ENCODE measurements at regions not wholly inside any gene's neighbourhood (a gene's known extent, or its start where the extent isn't known, plus 50 kb on each side); places are given as distances from the start of the nearest gene placed in this dataset.

DNA sequence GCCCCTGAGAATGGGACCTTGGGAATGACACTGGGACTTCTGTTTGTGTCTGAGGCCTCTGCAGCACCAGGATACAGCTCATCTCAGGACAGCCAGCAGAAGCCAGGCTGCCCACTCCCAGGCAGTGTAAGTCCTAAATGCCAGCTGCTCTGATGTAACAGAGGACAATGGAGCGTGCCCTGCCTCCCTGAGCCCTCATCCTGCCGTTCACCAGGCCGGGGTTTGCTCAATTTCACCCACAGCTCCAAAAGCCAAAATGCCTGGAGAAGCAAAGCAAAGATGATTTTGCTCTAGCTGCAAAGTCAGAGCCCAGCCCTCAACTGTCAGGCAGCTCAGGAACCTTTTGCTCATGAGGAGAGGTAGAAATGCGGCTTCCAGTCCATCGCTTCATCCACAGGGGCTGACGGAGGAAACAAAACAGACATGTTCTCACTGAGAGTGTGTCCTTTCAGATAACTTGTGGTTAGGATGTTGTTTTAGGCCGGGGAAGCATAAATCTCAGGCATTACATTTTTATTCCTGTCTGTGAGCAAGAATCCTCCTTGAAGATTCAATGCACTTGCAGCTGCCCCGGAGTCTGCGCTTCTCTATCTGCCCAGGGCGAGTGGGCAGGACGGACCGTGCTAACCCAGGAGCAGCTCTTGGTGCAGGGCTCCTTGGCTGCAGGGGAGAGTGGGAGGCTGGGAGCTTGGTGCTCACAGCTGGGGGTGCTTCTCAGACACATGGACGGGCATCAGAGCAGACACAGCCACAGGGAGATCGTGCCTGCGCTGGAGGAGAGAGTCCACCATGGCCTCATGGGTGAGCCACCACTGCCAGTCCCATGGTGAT, 83.2 kb upstream of the CHST15 start:
- H3K36me3 ChIP-seq (replicated peaks; ENCODE audit: insufficient read depth, low read depth): no peaks in the 10 kb centered on the region
- no peaks in the 10 kb centered on the region for H3K9me2 ChIP-seq (replicated peaks; ENCODE audit: insufficient read depth)
- no peak overlapping the region for H2AFZ ChIP-seq
- no peaks in the 10 kb centered on the region for H3K9me3 ChIP-seq (ENCODE audit: low read depth)
- H3K4me1 ChIP-seq (ENCODE audit: insufficient read depth): no peaks in the 10 kb centered on the region
- no peak for TF ChIP-seq EZH2phosphoT487 (IDR thresholded peaks at IDR 0.05; ENCODE audit: low read depth, severe bottlenecking, unreplicated experiment)
- no peak for TF ChIP-seq EZH2 (IDR thresholded peaks at IDR 0.05; ENCODE audit: borderline replicate concordance)
- TF ChIP-seq, protein P1, sequence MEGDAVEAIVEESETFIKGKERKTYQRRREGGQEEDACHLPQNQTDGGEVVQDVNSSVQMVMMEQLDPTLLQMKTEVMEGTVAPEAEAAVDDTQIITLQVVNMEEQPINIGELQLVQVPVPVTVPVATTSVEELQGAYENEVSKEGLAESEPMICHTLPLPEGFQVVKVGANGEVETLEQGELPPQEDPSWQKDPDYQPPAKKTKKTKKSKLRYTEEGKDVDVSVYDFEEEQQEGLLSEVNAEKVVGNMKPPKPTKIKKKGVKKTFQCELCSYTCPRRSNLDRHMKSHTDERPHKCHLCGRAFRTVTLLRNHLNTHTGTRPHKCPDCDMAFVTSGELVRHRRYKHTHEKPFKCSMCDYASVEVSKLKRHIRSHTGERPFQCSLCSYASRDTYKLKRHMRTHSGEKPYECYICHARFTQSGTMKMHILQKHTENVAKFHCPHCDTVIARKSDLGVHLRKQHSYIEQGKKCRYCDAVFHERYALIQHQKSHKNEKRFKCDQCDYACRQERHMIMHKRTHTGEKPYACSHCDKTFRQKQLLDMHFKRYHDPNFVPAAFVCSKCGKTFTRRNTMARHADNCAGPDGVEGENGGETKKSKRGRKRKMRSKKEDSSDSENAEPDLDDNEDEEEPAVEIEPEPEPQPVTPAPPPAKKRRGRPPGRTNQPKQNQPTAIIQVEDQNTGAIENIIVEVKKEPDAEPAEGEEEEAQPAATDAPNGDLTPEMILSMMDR (IDR thresholded peaks at IDR 0.05; ENCODE audit: poor library complexity): no peak
- no peak overlapping the region for H3K27ac ChIP-seq
- H3K79me2 ChIP-seq: no peaks in the 10 kb centered on the region
- no peak overlapping the region for H3K4me3 ChIP-seq
- no peak overlapping the region for H3K4me2 ChIP-seq
- no peaks in the 10 kb centered on the region for H3K27me3 ChIP-seq
- no peak for DNase-seq (ENCODE audit: low spot score)
- H4K20me1 ChIP-seq (ENCODE audit: insufficient read depth, poor library complexity, severe bottlenecking): no peaks in the 10 kb centered on the region
- 72% methylated on average over 15 of the region's 15 CpGs for WGBS (ENCODE audit: low lambda C conversion rate, missing lambda C conversion rate)

DNA sequence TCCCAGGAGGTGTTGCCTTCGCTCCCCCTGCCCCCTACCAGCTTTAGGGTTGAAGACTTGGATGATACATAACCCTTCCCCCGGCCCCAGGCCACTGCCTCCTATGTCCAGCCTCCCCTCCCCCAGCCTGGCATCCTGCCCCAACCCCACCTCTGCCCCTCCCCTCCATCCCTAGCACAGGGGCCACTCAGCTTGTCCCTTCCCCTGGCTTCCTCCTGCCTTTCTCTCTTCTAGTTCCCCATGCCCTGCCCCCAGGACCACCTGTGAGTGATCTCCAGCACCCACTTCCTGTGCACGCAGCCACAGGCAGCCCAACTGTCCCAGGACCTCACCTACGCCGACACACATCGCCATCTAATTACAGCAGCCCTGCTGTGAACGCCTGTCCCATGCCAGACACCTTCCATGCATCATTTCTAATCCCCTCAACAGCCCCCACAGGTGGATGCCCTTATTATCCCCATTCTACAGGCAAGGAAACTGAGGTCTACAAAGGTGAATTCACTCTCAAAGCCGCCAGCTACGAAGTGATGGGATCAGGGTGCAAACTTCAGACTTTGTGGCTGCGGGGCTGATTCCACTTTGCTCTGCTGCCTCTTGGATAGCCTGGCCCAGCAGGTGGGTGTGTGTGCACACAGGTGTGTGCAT, 82.4 kb upstream of the CHST15 start:
- H3K9me3 ChIP-seq (ENCODE audit: low read depth): no peaks in the 10 kb centered on the region
- no peaks in the 10 kb centered on the region for H3K27me3 ChIP-seq
- H3K79me2 ChIP-seq: no peaks in the 10 kb centered on the region
- WGBS (ENCODE audit: low lambda C conversion rate, missing lambda C conversion rate): 95% methylated on average over 9 of the region's 10 CpGs
- H3K4me3 ChIP-seq: no peak overlapping the region
- H3K4me2 ChIP-seq: no peak overlapping the region
- H3K36me3 ChIP-seq (replicated peaks; ENCODE audit: insufficient read depth, low read depth): no peaks in the 10 kb centered on the region
- TF ChIP-seq, protein P1 (IDR thresholded peaks at IDR 0.05; ENCODE audit: poor library complexity): no peak
- no peak for TF ChIP-seq EZH2 (IDR thresholded peaks at IDR 0.05; ENCODE audit: borderline replicate concordance)
- no peak for TF ChIP-seq EZH2phosphoT487 (IDR thresholded peaks at IDR 0.05; ENCODE audit: low read depth, severe bottlenecking, unreplicated experiment)
- H3K4me1 ChIP-seq (ENCODE audit: insufficient read depth): no peaks in the 10 kb centered on the region
- H2AFZ ChIP-seq: no peak overlapping the region
- no peak for DNase-seq (ENCODE audit: low spot score)
- no peak overlapping the region for H3K27ac ChIP-seq
- H4K20me1 ChIP-seq (ENCODE audit: insufficient read depth, poor library complexity, severe bottlenecking): no peaks in the 10 kb centered on the region
- H3K9me2 ChIP-seq (replicated peaks; ENCODE audit: insufficient read depth): no peaks in the 10 kb centered on the region

DNA sequence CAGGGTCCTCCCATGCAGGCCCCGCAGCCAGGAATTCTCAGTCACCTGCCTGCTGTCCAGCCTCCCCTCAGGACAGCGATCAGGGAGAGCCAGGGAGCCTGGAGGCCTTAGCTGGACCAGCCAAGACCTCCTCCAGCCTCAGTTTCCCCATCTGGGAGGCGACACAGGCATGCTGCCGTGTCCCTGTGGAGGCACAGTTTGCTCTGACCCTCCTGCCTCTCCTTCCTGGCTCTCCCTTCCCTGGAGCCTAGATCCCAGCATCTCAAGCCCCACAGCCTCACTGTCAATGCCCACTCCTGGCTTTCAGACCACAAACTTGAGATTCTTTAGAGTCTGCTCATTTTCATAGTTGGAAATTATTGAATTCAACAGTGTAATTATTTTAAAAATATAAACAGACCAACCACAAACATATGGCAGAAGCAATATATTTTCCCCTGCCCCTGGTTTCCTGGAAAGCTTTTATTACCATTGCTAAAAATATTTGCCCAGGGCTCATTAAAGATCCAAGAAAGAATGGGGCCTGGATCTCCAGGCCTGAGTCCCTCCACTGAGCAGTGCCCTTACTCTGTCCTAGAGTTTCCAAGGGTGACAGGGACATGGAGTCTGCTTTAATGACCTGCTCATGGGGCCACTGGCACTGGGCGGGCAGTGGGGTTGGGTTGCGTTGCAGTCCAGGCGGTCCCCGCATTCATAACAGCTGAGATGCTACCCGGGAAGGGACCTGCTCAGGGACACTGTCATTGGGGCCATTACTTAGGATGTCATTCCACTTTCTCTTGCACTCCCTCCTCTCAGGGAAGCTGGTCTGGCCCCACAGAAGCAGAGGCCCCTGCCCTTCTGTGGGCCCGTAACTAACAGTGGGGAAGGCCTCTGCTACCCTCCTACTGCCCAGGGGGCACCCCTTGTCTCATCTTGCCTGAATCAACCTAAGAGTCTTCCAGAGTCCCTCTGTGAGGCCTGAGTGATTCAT, 81.6 kb upstream of the CHST15 start:
- Histone ChIP-seq H3K9me2 (replicated peaks; ENCODE audit: insufficient read depth) (no peaks in the 10 kb centered on the region), H3K27ac (no peak overlapping the region), H3K4me2 (no peak overlapping the region), H3K27me3 (no peaks in the 10 kb centered on the region), H2AFZ (no peak overlapping the region), H3K4me3 (no peak overlapping the region), H4K20me1 (ENCODE audit: insufficient read depth, poor library complexity, severe bottlenecking) (no peaks in the 10 kb centered on the region), H3K9me3 (ENCODE audit: low read depth) (no peaks in the 10 kb centered on the region), H3K4me1 (ENCODE audit: insufficient read depth) (no peaks in the 10 kb centered on the region), H3K79me2 (no peaks in the 10 kb centered on the region), H3K36me3 (replicated peaks; ENCODE audit: insufficient read depth, low read depth) (no peaks in the 10 kb centered on the region)
- no peak for TF ChIP-seq EZH2 (IDR thresholded peaks at IDR 0.05; ENCODE audit: borderline replicate concordance)
- no peak for TF ChIP-seq EZH2phosphoT487 (IDR thresholded peaks at IDR 0.05; ENCODE audit: low read depth, severe bottlenecking, unreplicated experiment)
- TF ChIP-seq, protein P1 (IDR thresholded peaks at IDR 0.05; ENCODE audit: poor library complexity): no peak
- WGBS (ENCODE audit: low lambda C conversion rate, missing lambda C conversion rate): 93% methylated on average over 9 of the region's 10 CpGs
- no peak for DNase-seq (ENCODE audit: low spot score)
